ENCODE measurements at regions not wholly inside any gene's neighbourhood (a gene's known extent, or its start where the extent isn't known, plus 50 kb on each side); places are given as distances from the start of the nearest gene placed in this dataset.

DNA sequence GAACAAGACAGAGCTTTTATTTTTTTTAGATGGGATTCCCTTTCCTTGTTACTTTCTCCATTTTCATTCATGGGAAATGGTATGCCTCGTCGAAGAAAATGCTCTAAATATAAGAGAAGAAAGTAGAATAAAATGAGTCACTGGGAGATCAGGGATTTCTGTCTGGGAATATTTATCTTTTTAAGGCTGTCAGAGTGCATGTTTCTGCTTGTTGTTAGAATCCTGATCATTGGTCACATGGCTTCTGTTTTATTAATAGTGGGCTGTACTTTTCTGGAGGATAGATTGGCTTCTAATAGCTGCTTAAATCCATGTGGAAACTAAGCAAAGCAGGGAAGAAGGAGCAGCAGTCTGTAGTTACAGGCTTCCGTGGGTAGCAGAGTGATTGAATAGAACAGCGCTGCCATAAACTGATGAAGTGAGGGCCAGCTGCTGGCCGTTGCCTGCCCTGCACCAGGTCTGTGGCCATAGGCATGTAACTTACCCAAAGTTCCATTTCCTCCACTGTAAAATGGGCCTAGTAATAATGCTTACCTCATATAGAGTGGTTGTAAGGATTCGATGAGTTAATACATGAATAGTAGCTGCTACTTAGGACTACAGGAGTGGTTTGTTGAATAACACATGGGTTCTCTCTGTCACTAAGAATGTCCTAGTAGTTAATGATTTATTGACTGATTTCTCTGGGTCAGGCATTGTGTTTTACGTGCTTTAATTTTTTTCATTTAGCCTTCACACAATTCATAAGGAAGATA is 289.9 kb downstream of the SATB1 start:
- no peaks in the 10 kb centered on the region for H3K36me3 ChIP-seq
- no peak overlapping the region for H3K9ac ChIP-seq
- H4K20me1 ChIP-seq, result no peaks in the 10 kb centered on the region
- H3K27me3 ChIP-seq, result no peaks in the 10 kb centered on the region
- H3K9me3 ChIP-seq, result peaks cover 10% of the 10 kb centered on the region; the same call in 1 of the 2 replicates
- TF ChIP-seq Cebpa-rat (IDR thresholded peaks at IDR 0.05), result no peak
- no peak overlapping the region for H3K27ac ChIP-seq
- no peak overlapping the region for H3K4me2 ChIP-seq
- H3K4me3 ChIP-seq, result no peak overlapping the region
- H3K4me1 ChIP-seq, result peaks cover 7% of the 10 kb centered on the region; the same call in 1 of the 2 replicates

GRCh38 chr3:18134386-18135059 is 290.6 kb downstream of the SATB1 start:
- Histone ChIP-seq H3K27me3 (no peaks in the 10 kb centered on the region), H3K9me3 (peaks cover 10% of the 10 kb centered on the region; the same call in 1 of the 2 replicates), H3K36me3 (no peaks in the 10 kb centered on the region), H3K4me2 (no peak overlapping the region), H3K4me3 (no peak overlapping the region), H3K27ac (no peak overlapping the region), H3K4me1 (peaks cover 7% of the 10 kb centered on the region; the same call in 1 of the 2 replicates), H4K20me1 (no peaks in the 10 kb centered on the region), H3K9ac (no peak overlapping the region)
- no peak for TF ChIP-seq Cebpa-rat (IDR thresholded peaks at IDR 0.05)

DNA sequence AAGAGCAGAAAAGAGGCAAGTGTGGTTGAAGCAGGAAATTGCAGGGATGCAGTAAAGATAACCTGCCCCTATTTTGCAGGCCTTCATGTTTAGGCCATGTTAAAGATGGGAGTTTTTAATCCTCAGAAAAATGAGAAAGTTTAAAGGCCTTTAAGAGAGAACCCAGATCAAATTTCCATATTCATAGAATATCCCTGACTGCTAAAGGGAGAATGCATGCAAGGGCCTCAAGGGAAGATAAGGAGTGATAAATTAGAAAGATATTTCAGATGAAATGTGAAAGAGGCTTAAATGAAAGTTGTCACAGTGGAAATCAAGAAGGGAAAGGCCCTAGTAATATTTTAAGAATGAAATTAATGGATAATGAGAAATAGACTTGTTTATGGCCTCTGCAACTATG is 292.1 kb downstream of the SATB1 start:
- Histone ChIP-seq H3K27ac (no peak overlapping the region), H3K9ac (no peak overlapping the region), H3K4me2 (no peak overlapping the region), H4K20me1 (no peaks in the 10 kb centered on the region), H3K36me3 (no peaks in the 10 kb centered on the region), H3K4me3 (no peak overlapping the region), H3K4me1 (peaks cover 22% of the 10 kb centered on the region), H3K9me3 (peaks cover 10% of the 10 kb centered on the region; the same call in 1 of the 2 replicates), H3K27me3 (no peaks in the 10 kb centered on the region)
- TF ChIP-seq Cebpa-rat (IDR thresholded peaks at IDR 0.05), result no peak

DNA sequence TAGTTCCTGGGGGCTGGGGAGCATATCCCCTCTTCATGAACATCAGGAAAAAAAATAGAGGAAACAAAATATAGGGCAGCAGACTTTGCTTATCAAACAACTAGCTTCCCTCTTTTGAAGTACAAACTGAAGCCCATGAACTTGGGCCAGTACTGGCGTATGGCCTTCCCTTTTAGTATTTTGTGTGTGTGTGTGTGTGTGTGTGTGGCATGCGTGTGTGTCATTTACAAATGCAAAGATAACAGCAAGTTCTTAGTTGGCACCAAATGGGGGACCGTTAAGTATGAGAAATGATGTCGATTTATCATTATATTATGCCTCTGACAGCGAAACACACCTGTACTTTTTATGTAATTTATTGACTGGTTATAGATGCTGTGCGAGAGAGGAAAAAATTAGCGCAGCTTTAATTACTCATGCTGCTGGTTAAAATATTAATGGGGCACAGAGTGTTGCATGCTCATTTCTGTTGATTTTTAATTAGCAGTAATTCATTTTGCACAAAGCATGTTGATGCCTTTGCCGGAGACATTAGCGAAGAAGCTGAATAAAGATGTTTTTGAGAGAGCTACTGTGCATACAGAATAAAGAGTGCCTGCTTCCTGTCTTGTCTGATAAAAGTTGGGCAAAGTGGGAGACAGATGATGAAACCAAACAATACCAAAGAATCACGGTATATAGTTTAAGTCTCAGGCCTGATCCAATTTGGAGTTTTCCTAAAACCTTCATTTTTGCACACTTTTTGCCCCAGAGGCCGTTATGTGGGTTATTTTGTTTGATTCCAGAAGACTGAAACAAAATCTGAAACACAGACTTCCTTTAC is 297.1 kb downstream of the SATB1 start:
- Histone ChIP-seq H3K36me3 (0 out of 2 replicates have a peak, but pooled peaks cover 3% of the 10 kb centered on the region), H3K4me2 (peak overlapping the region; percentile 87), H4K20me1 (no peaks in the 10 kb centered on the region), H3K27ac (peak overlapping the region; percentile 86), H3K4me3 (no peak overlapping the region), H3K9me3 (peaks cover 4% of the 10 kb centered on the region; the same call in 1 of the 2 replicates), H3K9ac (no peak overlapping the region), H3K27me3 (no peaks in the 10 kb centered on the region), H3K4me1 (peaks cover 58% of the 10 kb centered on the region)
- TF ChIP-seq Cebpa-rat (IDR thresholded peaks at IDR 0.05), result no peak

DNA sequence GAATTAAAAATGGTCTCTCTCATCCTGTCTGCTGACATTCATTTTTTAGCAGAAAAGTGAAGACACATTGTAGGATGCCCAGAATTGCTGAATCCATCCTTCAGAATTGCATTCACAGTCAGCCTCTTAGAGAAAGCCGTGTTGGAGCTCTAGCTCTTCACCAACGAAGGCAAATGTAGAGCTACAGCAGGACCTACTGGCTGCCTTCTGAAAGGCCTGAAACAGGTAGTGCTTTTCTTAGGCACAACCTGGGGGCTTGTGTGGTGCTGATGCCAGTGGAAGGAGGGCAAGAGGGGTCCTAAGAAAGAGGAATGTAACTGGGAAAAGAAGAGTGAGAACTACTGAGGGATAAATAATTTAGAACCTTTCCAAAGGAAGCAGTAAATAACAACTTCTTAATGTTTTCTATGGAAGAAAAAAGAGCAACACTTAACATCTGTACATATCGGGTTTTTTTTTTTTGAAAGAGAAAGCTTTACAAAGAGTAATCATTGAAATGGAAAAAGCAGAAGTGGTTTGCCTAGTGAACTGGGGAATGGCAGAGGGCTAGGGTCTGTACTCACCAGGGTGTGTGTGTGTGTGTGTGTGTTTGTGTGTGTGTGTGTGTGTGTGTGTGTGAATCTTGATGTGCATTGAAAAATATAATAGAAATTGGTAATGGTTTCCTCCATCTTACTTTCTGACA is 297.8 kb downstream of the SATB1 start:
- Histone ChIP-seq H3K9me3 (peaks cover 11% of the 10 kb centered on the region), H3K4me3 (peak overlapping the region; percentile 19; the same call in 1 of the 2 replicates), H3K27ac (peak overlapping the region; percentile 86), H3K9ac (peak overlapping the region; percentile 74), H4K20me1 (no peaks in the 10 kb centered on the region), H3K4me2 (peak overlapping the region; percentile 87), H3K36me3 (peaks cover 11% of the 10 kb centered on the region), H3K4me1 (peaks cover 58% of the 10 kb centered on the region), H3K27me3 (no peaks in the 10 kb centered on the region)
- no peak for TF ChIP-seq Cebpa-rat (IDR thresholded peaks at IDR 0.05)

DNA sequence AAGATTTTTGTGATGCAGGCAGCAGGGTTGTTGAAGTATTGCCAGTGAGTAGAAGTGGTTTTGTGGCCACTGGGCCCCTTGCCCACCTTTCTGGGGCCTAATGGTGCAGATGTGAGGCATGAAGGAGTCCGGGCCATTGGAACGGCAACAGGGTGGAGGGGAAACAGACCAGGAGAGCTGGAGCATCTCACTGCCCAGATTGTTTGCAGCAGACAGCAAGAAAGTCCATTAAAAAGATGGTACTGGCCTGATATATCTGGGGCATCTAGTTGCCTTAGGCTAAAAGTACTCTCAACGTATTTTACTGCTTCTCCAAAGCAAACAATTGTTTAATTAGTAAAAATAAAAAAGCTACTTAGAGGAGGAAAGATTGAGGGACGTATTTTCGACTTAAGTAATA is 298.4 kb downstream of the SATB1 start:
- H4K20me1 ChIP-seq, result no peaks in the 10 kb centered on the region
- peaks cover 15% of the 10 kb centered on the region for H3K9me3 ChIP-seq
- peak overlapping the region; percentile 87 for H3K4me2 ChIP-seq
- TF ChIP-seq Cebpa-rat (IDR thresholded peaks at IDR 0.05), result no peak
- peaks cover 15% of the 10 kb centered on the region for H3K36me3 ChIP-seq
- H3K27me3 ChIP-seq, result no peaks in the 10 kb centered on the region
- peak overlapping the region; percentile 19; the same call in 1 of the 2 replicates for H3K4me3 ChIP-seq
- H3K27ac ChIP-seq, result peak overlapping the region; percentile 86
- H3K4me1 ChIP-seq, result peaks cover 58% of the 10 kb centered on the region
- H3K9ac ChIP-seq, result peak overlapping the region; percentile 74

- Histone ChIP-seq H3K9ac (no peak overlapping the region), H3K27me3 (no peaks in the 10 kb centered on the region), H3K36me3 (peaks cover 19% of the 10 kb centered on the region), H3K4me1 (peaks cover 71% of the 10 kb centered on the region), H3K4me3 (no peak overlapping the region), H3K9me3 (peaks cover 20% of the 10 kb centered on the region), H3K27ac (peak overlapping the region; percentile 11; the same call in 1 of the 2 replicates), H3K4me2 (peak overlapping the region; percentile 27), H4K20me1 (no peaks in the 10 kb centered on the region)
- TF ChIP-seq Cebpa-rat (IDR thresholded peaks at IDR 0.05), result no peak
Measured at GRCh38 chr3:18124501-18124900, 300.6 kb downstream of the SATB1 start.

- no peak overlapping the region for H3K4me3 ChIP-seq
Measured at GRCh38 chr3:18122264-18122663, 302.9 kb downstream of the SATB1 start.

DNA sequence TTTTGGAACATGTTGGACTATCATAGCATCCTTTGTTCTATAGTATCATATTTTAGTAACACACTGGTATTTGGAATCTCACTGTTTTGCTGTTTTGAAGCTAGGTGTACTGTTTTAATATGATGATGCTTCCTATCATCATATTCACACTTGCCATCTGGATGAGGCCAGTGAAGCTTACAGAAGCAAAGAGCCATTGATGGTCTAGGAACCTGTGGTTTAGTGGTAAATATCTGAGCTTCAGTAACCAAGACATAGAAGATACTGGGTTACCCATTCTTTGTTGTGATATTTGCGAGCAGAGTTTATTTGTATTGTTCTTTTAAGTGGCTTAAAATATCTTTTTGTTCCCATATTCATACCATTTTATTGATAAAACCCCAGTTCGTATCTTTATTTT is 304.1 kb downstream of the SATB1 start:
- H3K4me2 ChIP-seq, result no peak overlapping the region
- no peak overlapping the region for H3K27ac ChIP-seq
- H4K20me1 ChIP-seq, result no peaks in the 10 kb centered on the region
- TF ChIP-seq Cebpa-rat (IDR thresholded peaks at IDR 0.05), result no peak
- no peak overlapping the region for H3K9ac ChIP-seq
- no peaks in the 10 kb centered on the region for H3K27me3 ChIP-seq
- H3K4me1 ChIP-seq, result peaks cover 36% of the 10 kb centered on the region
- no peak overlapping the region for H3K4me3 ChIP-seq
- peaks cover 19% of the 10 kb centered on the region for H3K36me3 ChIP-seq
- peaks cover 31% of the 10 kb centered on the region for H3K9me3 ChIP-seq

More at GRCh38 chr3:18122264-18122663, 302.9 kb downstream of the SATB1 start:
- Histone ChIP-seq H3K9me3 (peaks cover 31% of the 10 kb centered on the region), H3K36me3 (peaks cover 19% of the 10 kb centered on the region), H3K27me3 (no peaks in the 10 kb centered on the region), H4K20me1 (no peaks in the 10 kb centered on the region), H3K4me2 (no peak overlapping the region), H3K9ac (no peak overlapping the region), H3K27ac (no peak overlapping the region), H3K4me1 (peaks cover 48% of the 10 kb centered on the region)
- TF ChIP-seq Cebpa-rat (IDR thresholded peaks at IDR 0.05), result no peak
